ENCODE measurements at regions not wholly inside any gene's neighbourhood (a gene's known extent, or its start where the extent isn't known, plus 50 kb on each side); places are given as distances from the start of the nearest gene placed in this dataset.

- no peak overlapping the region for H2AK5ac ChIP-seq (ENCODE audit: insufficient read length, low read length)
- H3K4me1 ChIP-seq (ENCODE audit: insufficient read depth, low read length), result no peaks in the 10 kb centered on the region
- no peak overlapping the region for H3K4me2 ChIP-seq (ENCODE audit: insufficient read depth, insufficient read length, low read length)
- no peaks in the 10 kb centered on the region for H3K9me3 ChIP-seq (ENCODE audit: control insufficient read depth, low read depth, low read length)
- H3K27ac Mint-ChIP-seq, result peak overlapping the region in 1 of 3 experiments; percentile 8; a peak in 1 of 7 replicates
- H3K9me3 Mint-ChIP-seq, result no peaks in the 10 kb centered on the region
- no peak overlapping the region for H2BK5ac ChIP-seq (ENCODE audit: insufficient read length, low read length)
- TF ChIP-seq CTCF (conservative IDR thresholded peaks at IDR 0.05), result no peak
- H3K79me1 ChIP-seq (ENCODE audit: insufficient read depth, low read depth, low read length, poor library complexity, severe bottlenecking), result no peaks in the 10 kb centered on the region
- H2AFZ ChIP-seq (ENCODE audit: low read length), result no peak overlapping the region
- H3K23me2 ChIP-seq (ENCODE audit: insufficient read length, low read depth, low read length, poor library complexity, severe bottlenecking), result no peaks in the 10 kb centered on the region
- H3K4me1 Mint-ChIP-seq, result no peaks in the 10 kb centered on the region
- H3K4me3 Mint-ChIP-seq, result no peak overlapping the region
- peaks cover 24% of the 10 kb centered on the region for H3K27me3 Mint-ChIP-seq (ENCODE audit: low read depth)
- H3K27ac ChIP-seq (ENCODE audit: insufficient read length, low read depth, low read length), result no peak overlapping the region
- WGBS (ENCODE audit: extremely low coverage, insufficient read length, low lambda C conversion rate), result no CpG with 5 or more reads among the region's 15 CpGs
- no peak overlapping the region for H3K23ac ChIP-seq (ENCODE audit: insufficient read length, low read depth, low read length)
- no peak overlapping the region for H2BK12ac ChIP-seq (ENCODE audit: insufficient read length, low read depth, low read length)
- H3K36me3 Mint-ChIP-seq (ENCODE audit: insufficient read depth in 1 of 3, low read depth in 3 of 3), result no peaks in the 10 kb centered on the region
- H4K20me1 ChIP-seq (ENCODE audit: control insufficient read depth, insufficient read depth, insufficient read length), result no peaks in the 10 kb centered on the region
- no peaks in the 10 kb centered on the region for H3K27me3 ChIP-seq (ENCODE audit: insufficient read depth, low read length)
- H2BK120ac ChIP-seq (ENCODE audit: low read depth, low read length, poor library complexity, severe bottlenecking), result no peak overlapping the region
- no peak overlapping the region for H4K91ac ChIP-seq (ENCODE audit: insufficient read length, low read depth, low read length)
- no peak overlapping the region for H3K9ac ChIP-seq (ENCODE audit: extremely low read depth, insufficient read length, low read length)
- no peak overlapping the region for H4K8ac ChIP-seq (replicated peaks; ENCODE audit: insufficient read length, low read depth, low read length)
- H3K79me2 ChIP-seq (ENCODE audit: insufficient read depth, low read length), result no peaks in the 10 kb centered on the region
- H3T11ph ChIP-seq (ENCODE audit: low read length), result no peak overlapping the region
- no peak overlapping the region for H4K5ac ChIP-seq (ENCODE audit: insufficient read length, low read depth, low read length)
- H2BK20ac ChIP-seq (ENCODE audit: low read depth, low read length, poor library complexity, severe bottlenecking), result no peak overlapping the region
- no peak overlapping the region for H3K4ac ChIP-seq (ENCODE audit: low read depth, low read length)
- H2BK15ac ChIP-seq (ENCODE audit: low read depth, low read length), result no peak overlapping the region
- H3K18ac ChIP-seq (ENCODE audit: insufficient read length, low read depth, low read length), result no peak overlapping the region
- no peak overlapping the region for H3K56ac ChIP-seq (ENCODE audit: insufficient read length, low read depth, low read length)
- no peak overlapping the region for H3K14ac ChIP-seq (ENCODE audit: insufficient read depth, low read length)
- DNase-seq, result no peak
Measured at GRCh38 chr22:46062971-46063631, 86.1 kb upstream of the WNT7B start.
